Sigmoid colon (tissue), 4 donors: ENCODE measurements at regions not wholly inside any gene's neighbourhood (a gene's known extent, or its start where the extent isn't known, plus 50 kb on each side); places are given as distances from the start of the nearest gene placed in this dataset.

Experiments
- EP300 ChIP-seq, 4 donors: sonication (generic); formaldehyde crosslinking; IDR thresholded peaks; one replicate each; pipeline ENCODE4 v1.6.1; 2017; ENCODE audit warnings: antibody characterized with exemption in 4 of 4
- POLR2A ChIP-seq, 2 donors: fragments of 450-650 bp; IDR thresholded peaks; one replicate each; pipeline ENCODE4 v1.6.1; 2016; ENCODE audit warnings: antibody characterized with exemption in 2 of 2, mild to moderate bottlenecking in 2 of 2, moderate library complexity in 2 of 2
- POLR2AphosphoS5 ChIP-seq, 4 donors: sonication (generic); formaldehyde crosslinking; IDR thresholded peaks; one replicate each; pipeline ENCODE4 v1.6.1; 2017; ENCODE audit warnings: antibody characterized with exemption in 4 of 4
- TF ChIP-seq, protein P1 (sequence below), 4 experiments: fragments of 450-650 bp in 3 of 4; fragments of 200-600 bp in 1 of 4; IDR thresholded peaks; one replicate each; pipeline ENCODE4 v1.5.1; 2016 to 2019; ENCODE audit warnings: antibody characterized with exemption in 4 of 4, mild to moderate bottlenecking in 3 of 4, moderate library complexity in 2 of 4

DNA sequence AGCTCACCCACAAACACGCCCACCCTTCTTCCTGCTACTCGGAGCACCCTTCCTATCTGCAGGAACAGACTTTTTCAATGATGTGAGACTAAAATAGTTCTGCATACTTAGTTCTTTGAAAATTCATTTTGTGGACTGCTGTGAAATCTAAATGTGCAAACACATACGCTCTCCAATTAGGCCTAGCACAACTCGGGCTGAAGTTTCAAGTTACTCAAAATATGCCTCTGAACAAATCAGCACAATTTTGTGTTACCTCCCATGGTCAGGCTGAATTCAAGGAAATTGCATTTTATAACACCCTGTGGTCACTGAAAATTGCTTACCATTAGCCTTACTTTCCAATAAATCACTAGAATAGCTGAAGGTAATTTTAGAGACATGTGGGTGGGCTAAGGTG lies 323.8 kb upstream of the ADCY2 start:
- TF ChIP-seq POLR2A (IDR thresholded peaks at IDR 0.05) (no peak), POLR2AphosphoS5 (IDR thresholded peaks at IDR 0.05) (no peak), EP300 (IDR thresholded peaks at IDR 0.05) (no peak)
- TF ChIP-seq, protein P1, sequence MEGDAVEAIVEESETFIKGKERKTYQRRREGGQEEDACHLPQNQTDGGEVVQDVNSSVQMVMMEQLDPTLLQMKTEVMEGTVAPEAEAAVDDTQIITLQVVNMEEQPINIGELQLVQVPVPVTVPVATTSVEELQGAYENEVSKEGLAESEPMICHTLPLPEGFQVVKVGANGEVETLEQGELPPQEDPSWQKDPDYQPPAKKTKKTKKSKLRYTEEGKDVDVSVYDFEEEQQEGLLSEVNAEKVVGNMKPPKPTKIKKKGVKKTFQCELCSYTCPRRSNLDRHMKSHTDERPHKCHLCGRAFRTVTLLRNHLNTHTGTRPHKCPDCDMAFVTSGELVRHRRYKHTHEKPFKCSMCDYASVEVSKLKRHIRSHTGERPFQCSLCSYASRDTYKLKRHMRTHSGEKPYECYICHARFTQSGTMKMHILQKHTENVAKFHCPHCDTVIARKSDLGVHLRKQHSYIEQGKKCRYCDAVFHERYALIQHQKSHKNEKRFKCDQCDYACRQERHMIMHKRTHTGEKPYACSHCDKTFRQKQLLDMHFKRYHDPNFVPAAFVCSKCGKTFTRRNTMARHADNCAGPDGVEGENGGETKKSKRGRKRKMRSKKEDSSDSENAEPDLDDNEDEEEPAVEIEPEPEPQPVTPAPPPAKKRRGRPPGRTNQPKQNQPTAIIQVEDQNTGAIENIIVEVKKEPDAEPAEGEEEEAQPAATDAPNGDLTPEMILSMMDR (IDR thresholded peaks at IDR 0.05), result no peak
